NCI-H510A treated with DMSO at 0.1 percent for 48 hours (cell line): ENCODE measurements at regions not wholly inside any gene's neighbourhood (a gene's known extent, or its start where the extent isn't known, plus 50 kb on each side); places are given as distances from the start of the nearest gene placed in this dataset.

Experiments
- DNase-seq: peaks from one replicate; lab custom pipeline; 2025; lab: John Stamatoyannopoulos, UW

DNA sequence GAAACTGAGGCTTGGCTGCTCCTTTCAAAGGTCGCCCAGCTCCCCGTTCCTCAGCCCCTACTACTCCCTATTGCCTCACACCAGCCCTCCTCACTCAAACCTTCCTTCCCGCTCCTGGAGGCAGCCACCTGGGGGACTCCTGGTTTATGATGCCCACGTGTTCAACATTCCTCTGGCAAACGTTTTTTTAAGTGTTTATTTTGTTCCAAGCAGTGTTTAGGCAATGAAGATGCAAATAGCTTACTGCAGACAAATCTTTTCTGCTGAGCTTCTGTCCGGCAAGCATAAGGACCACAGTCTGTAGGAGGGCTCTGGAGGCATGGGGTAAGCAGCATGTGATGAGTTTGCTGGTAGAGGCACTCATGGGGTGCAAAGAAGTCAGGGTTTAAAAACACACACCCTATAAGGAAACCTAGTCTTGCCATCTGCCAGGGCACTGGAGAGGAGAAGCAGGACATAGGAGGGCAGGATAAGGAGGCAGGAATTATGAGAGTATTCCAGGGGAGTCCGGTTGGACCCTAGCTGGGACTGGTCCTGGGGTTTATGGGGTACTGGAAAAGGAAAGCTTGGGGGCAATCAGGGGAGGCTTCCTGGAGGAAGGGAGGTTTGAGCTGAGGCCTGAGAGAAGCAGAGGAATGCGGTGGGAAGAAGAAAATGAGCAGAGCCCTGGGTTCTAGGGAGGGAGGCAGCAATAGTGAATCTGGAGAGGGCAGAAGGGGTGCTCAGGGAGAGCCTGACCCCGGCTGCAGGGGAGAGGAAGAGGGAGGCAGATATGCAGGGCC is 123.3 kb downstream of the NCOR2 start:
- no peak for DNase-seq

DNA sequence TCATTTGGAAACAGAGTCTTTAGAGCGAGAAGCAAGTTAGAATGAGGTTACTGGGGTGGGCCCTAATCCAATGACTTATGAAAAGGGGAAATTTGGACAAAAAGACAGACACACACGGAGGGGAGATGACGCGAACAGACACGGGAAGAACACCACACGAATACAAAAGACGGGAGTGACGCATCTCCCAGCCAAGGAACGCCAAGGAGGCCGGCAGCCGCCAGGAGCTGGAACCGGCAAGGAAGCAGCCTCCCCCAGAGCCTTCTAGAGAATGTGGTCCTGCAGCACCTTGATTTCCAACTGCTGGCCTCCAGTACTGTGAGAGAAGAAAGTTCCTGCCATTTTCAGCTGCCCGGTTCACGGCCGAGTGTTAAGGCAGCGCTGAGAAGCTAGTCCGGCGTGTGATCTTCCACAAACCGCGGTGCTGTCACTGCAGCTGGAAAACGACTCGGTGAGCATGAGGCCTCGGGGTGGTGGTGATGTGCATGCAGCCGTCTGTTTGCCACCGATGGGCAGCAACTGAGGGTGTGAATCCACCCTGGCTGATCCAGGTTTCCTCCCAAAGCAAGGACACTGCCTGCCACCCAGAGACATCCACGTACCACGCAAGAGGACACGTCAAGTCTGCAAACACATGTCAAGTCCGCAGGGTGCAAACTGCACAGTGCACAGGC is 124.5 kb downstream of the NCOR2 start:
- DNase-seq, result no peak

DNA sequence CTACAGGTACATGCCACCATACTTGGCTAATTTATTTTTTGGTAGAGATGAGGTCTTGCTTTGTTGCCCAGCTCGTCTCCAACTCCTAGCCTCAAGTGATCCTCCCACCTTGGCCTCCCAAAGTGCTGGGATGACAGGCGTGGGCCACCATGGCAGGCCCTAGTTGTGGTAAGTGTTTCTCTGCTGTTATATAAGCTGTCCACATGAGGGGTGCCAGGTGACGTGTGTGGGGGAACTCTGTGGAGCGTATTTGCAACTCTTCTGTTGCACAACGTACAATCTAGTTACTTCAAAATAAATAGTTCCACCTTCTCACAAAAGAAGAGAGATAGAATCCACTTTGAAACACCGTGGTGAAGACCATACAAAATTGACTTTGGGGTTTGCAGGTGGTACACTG is 125.1 kb downstream of the NCOR2 start:
- DNase-seq, result no peak

DNA sequence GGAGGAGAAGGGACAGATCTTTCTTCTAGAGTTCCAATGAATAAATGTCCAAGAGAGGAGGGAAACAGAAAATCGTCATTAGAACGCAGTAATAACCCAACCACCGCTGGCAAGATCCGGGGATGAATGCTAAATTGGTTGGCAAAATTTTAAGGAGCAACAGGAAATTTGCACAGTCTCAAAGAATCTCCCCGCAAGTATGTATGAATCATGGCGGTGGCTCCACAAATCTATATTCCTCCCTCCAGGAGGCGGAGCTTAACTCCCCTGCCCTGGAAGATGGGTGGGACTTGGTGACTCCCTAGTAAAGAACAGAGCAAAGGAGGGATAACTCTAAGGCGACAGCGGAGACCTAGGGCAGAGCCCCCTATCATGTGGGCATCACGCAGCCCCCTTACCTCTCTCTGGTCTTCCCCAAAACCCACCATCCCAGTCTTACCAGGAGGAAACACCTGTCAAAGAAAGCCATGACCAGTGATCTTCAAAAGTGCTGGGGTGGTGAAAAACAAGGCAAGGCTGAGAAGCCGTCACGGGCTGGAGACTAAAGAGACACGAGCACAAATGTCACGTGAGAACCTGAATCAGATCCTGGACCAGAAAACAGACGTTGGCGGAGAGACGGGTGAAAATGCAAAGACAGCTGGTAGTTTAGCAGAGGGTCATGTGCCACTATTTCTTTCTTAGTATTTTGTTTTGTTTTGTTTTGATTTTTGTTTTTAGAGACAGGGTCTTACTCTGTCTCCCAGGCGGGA is 125.8 kb downstream of the NCOR2 start:
- DNase-seq, result no peak

DNA sequence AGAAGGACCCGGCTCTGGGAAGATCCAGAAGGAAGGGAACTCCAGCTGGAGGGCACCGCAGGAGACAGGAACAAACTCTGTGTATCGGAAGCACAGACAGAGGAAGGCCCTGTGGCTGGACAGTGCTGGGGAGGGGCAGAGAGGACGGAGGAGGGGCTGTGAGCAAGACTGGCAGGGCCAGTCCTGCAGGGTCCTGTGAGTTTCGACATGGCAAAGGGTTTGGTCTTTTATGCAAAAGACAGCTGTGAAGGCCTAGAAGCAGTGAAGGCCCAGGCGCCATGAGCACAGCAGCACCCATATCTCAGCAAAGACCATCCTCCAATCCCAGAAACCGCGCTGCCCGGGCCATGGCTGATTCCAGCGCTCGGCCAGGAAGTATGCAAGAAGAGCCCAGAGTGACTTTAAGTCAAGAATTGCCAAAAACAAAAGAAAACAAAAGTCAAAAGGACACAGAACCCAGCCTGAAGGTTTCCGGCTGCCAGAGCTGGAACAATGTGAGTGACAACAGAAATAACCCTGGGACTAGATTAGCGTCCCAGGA is 126.5 kb downstream of the NCOR2 start:
- no peak for DNase-seq

DNA sequence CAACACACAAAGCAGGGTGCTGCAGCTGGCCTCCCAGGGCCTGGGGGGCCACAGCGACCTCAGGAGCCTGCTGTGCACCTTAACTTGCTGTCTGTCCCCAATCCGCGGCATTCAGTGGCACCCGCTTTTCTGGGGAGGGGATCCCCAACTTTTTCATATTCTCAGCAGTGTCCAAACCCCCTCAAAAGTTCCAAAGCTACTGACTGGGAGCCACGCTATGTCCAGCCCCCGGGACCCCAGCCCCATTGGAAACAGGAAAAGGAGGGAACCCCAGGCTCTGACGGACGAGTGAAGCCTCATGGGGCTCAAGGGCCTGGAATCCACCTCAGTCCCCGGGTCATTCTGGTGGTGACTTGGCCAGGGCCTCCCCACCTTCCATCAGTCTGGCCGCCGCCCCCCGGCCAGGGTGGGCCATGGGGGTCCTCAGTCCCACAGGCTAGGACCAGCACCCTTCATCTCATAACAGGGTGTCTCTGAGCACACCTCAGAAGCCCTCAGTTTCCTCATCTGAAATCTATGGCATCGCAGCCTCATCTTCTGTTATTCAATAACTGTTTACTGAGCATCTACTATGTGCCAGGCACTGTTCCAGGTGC is 127.3 kb downstream of the NCOR2 start:
- DNase-seq, result no peak

DNA sequence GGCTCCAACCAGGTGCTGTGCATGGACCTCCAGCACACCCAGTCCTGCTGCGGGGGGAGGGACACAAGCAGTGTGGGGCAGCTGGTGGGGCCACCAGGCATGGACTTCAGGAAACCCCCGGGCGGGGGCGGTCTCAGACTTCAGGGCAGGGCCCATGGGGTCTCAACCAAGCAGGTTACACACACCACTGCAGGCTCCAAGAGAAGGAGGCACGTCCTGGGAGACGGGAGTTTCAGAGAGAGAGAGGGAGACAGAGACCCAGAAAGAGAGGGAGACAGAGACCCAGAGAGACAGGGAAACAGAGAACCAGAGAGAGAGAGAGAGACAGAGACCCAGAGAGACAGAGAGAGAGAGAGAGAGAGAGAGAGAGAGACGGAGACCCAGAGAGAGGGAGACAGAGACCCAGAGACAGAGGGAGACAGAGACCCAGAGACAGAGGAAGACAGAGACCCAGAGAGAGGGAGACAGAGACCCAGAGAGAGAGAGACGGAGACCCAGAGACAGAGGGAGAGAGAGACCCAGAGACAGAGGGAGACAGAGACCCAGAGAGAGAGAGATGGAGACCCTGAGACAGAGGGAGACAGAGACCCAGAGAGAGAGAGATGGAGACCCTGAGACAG is 128.9 kb downstream of the NCOR2 start:
- DNase-seq, result no peak

DNA sequence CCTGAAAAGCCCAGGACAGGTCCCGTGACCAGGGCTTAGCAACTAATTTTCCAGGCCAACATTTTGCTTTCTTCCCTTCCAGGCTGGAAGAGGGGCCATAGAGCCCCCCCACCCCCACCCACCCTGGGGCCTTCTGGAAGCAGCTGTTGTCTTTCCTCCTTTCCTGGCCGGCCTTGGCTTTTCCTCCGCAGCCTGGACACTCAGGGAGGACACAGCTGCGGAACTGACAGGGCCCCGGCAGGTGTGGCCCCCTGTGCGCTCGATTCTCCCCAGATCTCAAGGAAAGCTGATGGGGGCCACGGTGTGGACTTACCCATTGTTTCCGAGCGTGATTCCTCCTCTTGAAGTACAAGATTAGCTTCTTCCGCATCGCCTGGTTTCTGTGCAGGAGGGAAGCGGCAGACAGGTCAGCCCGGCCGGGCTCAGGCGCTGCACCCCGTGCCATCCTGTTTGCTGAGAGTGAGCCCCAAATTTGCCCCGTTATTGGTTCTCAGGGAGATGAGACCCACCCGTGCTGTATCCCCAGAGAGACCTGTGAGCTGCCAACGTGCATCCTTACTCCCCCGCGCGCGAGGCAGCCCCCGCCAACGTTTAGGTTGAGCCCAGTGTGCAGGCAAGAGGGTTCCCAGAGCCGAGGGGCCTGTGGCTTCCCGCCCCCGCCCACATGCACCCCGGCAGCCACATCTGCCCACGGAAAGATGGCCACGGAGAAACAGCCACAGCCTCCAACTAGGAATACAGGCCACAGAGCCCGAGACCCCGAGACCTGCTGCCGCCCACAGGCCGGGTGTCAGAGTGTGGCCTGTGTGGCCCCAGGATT is 129.6 kb downstream of the NCOR2 start:
- no peak for DNase-seq

DNA sequence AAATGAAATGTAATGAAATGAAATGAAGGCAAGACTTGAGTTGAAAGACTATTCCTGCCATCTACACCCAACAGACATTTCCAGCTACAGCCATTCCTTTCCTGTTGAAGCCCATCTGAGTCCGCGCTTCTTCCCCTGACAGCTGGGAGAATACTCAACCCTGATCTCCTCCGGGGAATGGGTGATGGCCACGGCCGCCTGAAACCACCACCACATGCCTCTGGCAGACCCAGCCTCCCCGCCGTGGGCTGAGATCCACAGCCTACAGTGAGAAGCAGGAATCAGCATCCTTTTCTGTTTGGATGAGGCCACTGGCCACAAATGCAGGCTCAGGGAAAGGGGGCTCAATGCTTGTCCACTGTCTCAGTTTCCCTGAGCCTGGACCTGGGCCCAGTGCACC is 130.3 kb downstream of the NCOR2 start:
- no peak for DNase-seq

DNA sequence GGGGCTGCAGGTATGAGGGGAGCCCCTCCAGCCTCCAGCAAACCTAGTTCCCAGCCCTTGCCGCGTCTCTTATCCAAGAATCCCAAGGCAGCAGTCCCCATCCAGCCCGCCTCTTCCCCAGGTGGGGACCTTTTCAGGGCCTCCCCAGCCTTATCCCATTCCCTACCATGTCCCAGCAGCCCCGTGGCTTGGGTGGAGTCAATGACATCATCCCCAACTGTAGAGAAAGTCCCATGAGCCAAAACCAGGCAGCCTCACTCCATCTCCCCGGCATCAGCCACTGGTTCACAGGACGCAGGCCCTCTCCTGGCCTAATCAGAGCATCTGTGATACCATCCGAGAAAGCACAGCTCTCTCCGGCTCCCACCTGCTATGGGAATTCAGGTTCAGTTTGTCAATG is 131.0 kb downstream of the NCOR2 start:
- DNase-seq, result no peak

DNA sequence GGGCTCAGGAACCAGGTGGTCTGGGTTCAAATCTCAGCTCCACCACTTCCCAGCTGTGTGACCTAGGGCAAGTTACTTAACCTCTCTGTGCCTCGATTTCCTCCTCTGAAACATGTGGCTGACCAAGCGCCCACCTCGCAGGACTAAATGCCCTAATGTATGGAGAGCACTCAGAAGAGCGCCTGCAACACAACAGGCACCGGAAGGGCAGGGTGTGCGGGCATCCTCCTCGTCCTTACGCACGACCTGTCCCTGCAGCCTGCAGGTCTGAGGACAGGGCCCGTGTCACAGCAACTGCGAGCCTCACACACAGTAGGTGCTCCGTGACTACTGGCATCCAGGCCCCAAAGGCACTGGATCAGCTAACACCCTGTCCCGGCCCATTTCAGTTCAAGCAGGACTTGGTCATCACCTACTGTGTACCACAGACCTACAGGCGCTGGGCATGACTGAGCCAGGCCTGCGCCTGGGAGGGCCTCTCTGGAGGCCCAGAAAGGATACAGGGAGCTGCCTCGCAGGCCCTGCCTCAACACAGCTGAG is 131.5 kb downstream of the NCOR2 start:
- DNase-seq, result no peak

DNA sequence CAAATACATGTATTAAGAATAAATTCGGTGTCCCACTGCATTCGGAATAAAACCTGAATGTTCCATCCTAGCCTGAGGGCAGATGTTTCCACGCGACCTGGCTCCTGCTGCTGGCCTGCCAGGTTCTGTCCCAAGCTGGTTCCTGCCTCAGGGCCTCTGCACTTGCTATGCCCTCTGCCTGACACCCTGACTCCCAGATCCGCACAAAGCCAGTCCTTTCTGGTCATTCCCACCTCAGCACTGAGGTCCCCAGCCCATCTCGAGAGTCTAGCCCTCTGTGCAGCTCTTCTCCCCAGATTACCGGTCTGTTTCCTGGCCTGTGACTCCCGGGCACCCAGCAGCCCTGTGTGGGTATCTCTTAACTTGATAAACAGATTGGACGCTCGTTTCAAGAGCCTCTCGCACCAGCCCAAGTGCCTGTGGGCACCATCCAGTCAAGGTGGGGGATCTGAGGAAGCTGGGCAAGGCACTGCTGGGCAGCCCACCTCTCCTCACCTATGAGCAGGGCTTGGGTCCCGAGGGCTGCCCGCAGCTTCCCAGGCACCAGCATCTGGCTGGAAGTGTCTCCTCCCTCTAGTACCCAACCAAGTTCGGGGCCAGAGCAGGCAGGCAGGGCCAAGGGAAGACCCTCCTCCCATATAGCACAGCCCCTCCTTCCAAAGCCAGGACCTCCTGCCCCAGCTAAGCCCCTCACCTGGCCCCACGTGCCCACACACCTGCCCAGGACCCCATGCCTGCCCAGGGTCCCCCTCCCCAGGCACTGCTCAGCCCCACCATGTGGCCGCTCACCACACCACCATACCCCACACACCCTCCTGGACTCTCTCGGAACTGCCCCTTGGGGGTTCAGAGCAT is 132.2 kb downstream of the NCOR2 start:
- no peak for DNase-seq

DNA sequence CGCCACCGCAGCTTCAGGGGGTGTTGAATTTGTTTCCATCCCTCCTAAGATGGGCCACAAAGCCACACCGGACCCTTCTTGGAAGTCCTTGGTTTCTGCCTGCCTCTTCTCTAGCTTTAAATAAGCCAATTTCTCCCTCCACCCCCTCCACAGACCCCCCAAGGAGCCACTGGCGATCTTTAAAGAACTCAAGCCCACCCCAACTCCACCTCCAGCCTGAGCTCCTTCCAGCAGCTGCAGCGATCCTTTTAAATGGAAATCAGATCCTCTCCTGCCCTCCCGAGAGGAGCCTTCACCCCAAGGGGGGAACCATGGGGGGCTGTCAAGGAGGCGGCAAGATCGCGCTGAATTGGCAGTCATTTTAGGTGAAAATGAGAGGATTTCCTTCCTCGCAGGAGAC is 133.1 kb downstream of the NCOR2 start:
- no peak for DNase-seq

DNA sequence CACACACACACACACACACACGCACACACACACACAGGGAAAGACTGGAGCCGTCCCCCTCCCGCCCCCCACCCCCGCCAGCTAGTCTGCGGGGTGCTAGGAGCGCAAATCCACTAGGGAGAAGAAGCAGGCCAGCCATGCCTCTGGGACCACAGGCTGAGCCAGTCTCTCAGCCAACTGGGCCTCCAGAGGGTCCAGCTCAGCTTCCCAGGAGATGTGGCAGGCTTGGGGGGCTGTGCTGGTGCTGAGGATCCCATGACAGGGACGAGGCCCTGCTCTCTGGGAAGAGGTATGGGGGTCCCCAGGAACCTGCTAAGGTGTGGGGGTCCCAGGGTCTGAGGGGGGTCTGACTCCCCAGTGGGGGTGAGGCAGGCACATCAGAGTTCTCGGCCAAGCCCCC is 133.5 kb downstream of the NCOR2 start:
- no peak for DNase-seq

DNA sequence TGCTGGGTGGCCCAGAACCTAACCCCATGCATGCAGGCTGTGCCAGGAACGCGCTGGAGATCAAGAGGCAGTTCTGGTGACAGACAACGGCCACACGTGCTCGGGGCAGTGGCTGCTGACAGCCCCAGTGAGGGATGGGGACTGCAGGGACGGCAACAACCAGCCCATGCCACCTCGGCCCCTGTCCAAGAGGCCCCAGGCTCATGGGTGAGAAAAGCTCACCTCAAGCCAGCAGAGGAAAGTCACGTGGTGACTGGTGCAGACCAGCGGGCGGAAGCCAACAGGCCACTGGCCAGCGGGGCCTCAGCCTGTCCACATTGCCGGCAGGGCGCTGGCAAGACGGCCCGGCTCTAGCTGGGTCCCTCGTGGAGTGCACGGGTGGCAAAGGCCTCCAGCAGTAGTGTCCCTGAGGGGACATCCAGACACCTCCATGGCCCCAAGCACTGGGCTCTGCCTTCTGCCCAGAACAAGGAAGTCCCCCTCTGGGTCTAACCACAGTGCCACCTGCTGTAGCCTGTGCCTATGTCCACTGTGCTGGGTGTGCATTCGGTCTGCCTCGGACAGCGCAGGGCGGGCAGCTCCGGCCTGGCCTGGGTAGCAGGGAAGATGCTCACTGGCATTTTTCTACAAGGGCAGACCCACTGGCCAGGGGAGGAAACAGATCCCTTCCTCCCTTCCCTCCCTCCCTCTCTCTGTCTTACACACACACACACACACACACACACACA is 134.1 kb downstream of the NCOR2 start:
- no peak for DNase-seq

DNA sequence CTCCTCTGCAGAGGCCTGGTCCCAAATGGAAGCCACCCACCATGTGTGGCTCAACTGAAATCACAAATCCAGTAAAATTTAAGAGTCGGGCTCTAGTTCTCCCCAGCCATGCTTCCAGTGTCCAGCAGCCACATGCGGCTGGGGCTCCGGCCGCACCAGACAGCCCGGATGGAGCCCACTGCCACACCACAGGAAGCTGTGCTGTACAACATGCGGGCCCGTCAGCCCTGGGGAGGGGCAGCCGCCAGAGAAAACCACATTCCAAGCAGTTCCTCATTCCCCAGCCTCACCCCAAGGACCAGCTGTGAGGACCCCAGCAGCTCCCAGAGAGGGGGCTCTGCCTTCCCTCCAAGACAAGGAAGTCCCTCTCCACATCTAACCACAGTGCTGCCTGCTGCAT is 135.0 kb downstream of the NCOR2 start:
- DNase-seq, result no peak

DNA sequence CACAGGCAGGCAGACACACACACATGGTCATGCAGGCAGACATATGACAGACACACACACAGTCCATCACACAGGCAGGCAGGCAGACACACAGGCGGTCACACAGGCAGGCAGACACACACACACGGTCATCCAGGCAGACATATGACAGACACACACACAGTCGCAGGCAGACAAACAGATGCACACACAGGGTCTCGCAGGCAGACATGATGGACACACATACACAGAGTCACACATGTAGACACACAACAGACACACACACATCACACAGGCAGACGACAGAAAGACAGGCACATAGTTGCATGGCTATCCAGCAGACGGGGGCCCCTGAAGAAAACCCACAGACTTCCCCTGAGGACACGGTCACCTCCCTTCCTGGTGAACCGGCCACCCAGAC is 135.4 kb downstream of the NCOR2 start:
- DNase-seq, result no peak

DNA sequence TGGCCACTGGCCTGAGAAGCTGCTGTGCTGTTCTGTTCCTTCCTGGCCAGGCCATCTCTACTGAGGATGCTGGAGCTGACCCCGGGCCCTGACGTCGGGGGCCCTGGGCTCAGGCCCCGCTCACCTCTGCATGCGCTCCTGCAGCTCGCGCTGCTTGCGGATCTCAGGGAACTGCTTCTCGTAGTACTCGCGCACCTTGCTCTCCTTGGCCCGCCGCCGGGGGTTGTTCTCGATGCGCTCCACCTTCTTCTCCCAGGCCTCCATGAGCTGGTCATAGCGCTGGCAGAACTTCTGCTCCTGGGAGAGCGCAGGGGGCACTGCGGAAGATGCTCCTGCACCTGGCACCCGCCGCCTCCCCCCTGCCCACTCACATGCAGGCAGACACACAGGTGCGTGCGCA is 135.6 kb downstream of the RFLNA start:
- DNase-seq, result no peak

DNA sequence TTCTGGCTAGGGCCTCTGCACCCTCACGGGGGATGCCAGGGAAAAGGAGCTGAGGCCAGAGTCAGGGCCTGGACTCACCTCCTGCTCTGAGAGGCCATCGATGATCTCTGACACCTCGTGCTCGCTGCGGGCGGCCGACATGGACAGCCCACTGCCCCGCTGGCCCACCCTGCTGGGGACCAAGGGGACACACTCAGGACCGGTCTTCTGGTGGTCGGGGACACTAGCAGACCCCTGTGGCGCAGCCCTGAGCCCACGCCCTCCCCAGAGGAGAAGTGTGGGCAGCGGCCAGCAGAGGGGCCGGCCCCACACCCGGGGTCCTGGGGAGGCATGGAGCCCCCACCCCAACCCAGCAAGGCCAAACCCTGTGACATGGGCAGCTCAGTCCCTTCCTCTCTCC is 134.6 kb downstream of the RFLNA start:
- no peak for DNase-seq
